Hepatocyte (in vitro differentiated cells): ENCODE measurements at regions not wholly inside any gene's neighbourhood (a gene's known extent, or its start where the extent isn't known, plus 50 kb on each side); places are given as distances from the start of the nearest gene placed in this dataset.
A peak's percentile ranks its signal among the peaks of the same experiment; 100 is the strongest.

Source experiments
- DNase-seq: peaks from one replicate; pipeline ENCODE4 v3.0.0-alpha.2; 2016; ENCODE audit warnings: low spot score
- H2AFZ ChIP-seq: fragments of 200-600 bp; sonication (generic); 2 replicates; pipeline ENCODE4 v1.6.0; 2016; ENCODE audit warnings: antibody characterized with exemption, mild to moderate bottlenecking
- H3K27ac ChIP-seq: fragments of 200-600 bp; sonication (generic); 2 replicates; pipeline ENCODE4 v1.5.1; 2016; ENCODE audit warnings: mild to moderate bottlenecking
- H3K27me3 ChIP-seq: fragments of 200-600 bp; sonication (generic); 2 replicates; pipeline ENCODE4 v1.6.1; 2016
- H3K36me3 ChIP-seq: fragments of 200-600 bp; sonication (generic); replicated peaks from 2 replicates; pipeline ENCODE4 v1.5.1; 2016; ENCODE audit warnings: low read depth; ENCODE audit not compliant: insufficient read depth
- H3K4me1 ChIP-seq: fragments of 200-600 bp; sonication (generic); 2 replicates; pipeline ENCODE4 v1.5.1; 2016; ENCODE audit warnings: mild to moderate bottlenecking, moderate library complexity; ENCODE audit not compliant: insufficient read depth
- H3K4me2 ChIP-seq: fragments of 200-600 bp; sonication (generic); 2 replicates; pipeline ENCODE4 v1.6.0; 2016
- H3K4me3 ChIP-seq: fragments of 200-600 bp; sonication (generic); 2 replicates; pipeline ENCODE4 v1.5.1; 2016; ENCODE audit warnings: mild to moderate bottlenecking
- H3K79me2 ChIP-seq: fragments of 200-600 bp; sonication (generic); 2 replicates; pipeline ENCODE4 v1.6.0; 2017; ENCODE audit warnings: mild to moderate bottlenecking
- H3K9me2 ChIP-seq: fragments of 200-600 bp; sonication (generic); replicated peaks from 2 replicates; pipeline ENCODE4 v1.6.0; 2017; ENCODE audit warnings: mild to moderate bottlenecking; ENCODE audit not compliant: insufficient read depth
- H3K9me3 ChIP-seq: fragments of 200-600 bp; sonication (generic); 2 replicates; pipeline ENCODE4 v1.5.1; 2016; ENCODE audit warnings: low read depth, mild to moderate bottlenecking
- H4K20me1 ChIP-seq: fragments of 200-600 bp; sonication (generic); 2 replicates; pipeline ENCODE4 v1.6.0; 2016; ENCODE audit warnings: mild to moderate bottlenecking; ENCODE audit not compliant: insufficient read depth, poor library complexity, severe bottlenecking
- CTCF ChIP-seq: fragments of 200-600 bp; sonication (generic); IDR thresholded peaks from 2 replicates; pipeline ENCODE4 v1.5.1; 2016; ENCODE audit warnings: antibody characterized with exemption, mild to moderate bottlenecking; ENCODE audit not compliant: poor library complexity
- EZH2 ChIP-seq: fragments of 200-600 bp; sonication (generic); IDR thresholded peaks from 2 replicates; pipeline ENCODE4 v1.6.1; 2016; ENCODE audit warnings: antibody characterized with exemption, mild to moderate bottlenecking, borderline replicate concordance
- EZH2phosphoT487 ChIP-seq: fragments of 200-600 bp; sonication (generic); IDR thresholded peaks from one replicate; pipeline ENCODE4 v1.6.1; 2018; ENCODE audit warnings: antibody characterized with exemption, mild to moderate bottlenecking, low read depth, moderate library complexity; ENCODE audit not compliant: unreplicated experiment, severe bottlenecking
- WGBS: methylation state at CpG from one replicate; pipeline ENCODE4 v1.1.6; 2016; ENCODE audit warnings: low lambda C conversion rate; ENCODE audit errors: missing lambda C conversion rate; 5-methylcytosine and 5-hydroxymethylcytosine counted together

DNA sequence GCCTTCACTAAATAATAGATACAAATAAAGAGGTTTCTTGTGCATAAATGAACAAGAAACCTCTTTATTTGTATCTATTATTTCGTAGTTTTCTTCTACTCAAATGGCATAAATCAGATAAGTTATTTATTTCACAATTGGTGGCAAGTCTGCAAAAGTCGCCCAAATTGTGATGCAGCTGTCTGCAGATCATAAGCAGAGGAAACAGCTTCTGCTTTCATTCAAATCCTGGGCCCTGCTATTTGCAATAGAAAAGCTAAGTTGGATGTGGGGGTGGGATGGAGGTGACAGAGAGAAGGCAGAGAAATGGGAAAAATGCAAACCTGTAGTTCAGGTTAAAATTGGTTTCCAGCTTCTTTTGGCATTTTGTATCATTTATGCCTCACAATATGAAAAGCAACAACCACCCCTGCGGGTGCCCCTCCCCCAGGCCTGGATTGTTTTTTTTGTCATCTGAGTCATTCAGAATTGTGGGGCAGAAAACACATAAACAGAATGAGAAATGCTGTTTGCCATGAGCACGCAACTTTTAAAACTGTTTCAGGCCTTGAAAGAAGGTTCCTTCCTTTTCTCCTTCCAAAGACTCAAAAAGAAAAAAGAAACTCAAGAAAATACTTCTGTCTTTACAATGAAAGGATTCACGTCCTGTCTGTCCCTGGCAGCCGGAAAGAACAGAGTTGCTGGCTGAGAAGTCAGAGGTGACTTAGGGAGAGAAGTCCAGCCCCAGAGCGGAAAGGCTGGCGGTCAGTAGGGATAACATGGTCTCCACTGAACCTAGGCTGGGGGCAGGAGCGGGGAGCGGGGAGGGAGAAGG lies 132.9 kb downstream of the BAMBI start:
- H3K9me3 ChIP-seq: no peaks in the 10 kb centered on the region
- peak overlapping the region; percentile 14 for H3K4me2 ChIP-seq
- H3K4me1 ChIP-seq: peaks cover 44% of the 10 kb centered on the region
- no peaks in the 10 kb centered on the region for H3K79me2 ChIP-seq
- H4K20me1 ChIP-seq: no peaks in the 10 kb centered on the region
- DNase-seq: no peak
- H2AFZ ChIP-seq: peak overlapping the region; percentile 13
- H3K27me3 ChIP-seq: no peaks in the 10 kb centered on the region
- TF ChIP-seq EZH2phosphoT487: no peak
- no peak for TF ChIP-seq CTCF
- no peak for TF ChIP-seq EZH2
- peak overlapping the region; percentile 75 for H3K27ac ChIP-seq
- WGBS: 64% methylated on average over 10 of the region's 10 CpGs
- H3K4me3 ChIP-seq: no peak overlapping the region
- no peaks in the 10 kb centered on the region for H3K36me3 ChIP-seq
- no peaks in the 10 kb centered on the region for H3K9me2 ChIP-seq

DNA sequence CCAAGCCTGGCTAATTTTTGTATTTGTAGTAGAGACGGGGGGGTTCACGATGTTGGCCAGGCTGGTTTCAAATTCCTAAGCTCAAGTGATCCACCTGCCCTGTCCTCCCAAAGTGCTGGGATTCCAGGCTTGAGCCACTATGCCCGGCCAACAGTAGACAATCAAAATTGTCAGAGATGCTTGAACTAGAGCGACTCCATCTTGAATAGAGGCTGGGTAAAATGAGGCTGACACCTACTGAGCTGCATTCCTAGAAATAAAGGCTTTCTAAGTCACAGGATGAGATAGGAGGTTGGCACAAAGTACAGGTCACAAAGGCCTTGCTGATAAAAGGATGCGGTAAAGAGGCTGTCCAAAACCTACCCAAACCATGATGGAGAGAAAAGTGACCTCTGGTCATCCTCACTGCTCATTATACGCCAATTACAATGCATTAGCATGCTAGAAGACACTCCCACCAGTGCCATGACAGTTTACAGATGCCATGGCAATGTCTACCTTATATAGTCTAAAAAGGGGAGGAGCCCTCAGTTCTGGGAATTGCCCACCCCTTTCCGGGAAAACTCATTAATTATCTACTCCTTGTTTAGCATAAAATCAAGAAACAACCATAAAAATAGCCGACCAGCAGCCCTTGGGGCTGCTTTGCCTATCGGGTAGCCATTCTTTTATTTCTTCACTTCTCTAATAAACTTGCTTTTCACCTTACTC lies 134.5 kb downstream of the BAMBI start:
- no peak overlapping the region for H3K4me2 ChIP-seq
- no peaks in the 10 kb centered on the region for H3K36me3 ChIP-seq
- WGBS: 83% methylated on average over 9 of the region's 9 CpGs
- H3K27ac ChIP-seq: no peak overlapping the region
- H3K4me1 ChIP-seq: peaks cover 33% of the 10 kb centered on the region
- no peak for TF ChIP-seq EZH2
- H3K9me3 ChIP-seq: no peaks in the 10 kb centered on the region
- no peaks in the 10 kb centered on the region for H3K27me3 ChIP-seq
- no peaks in the 10 kb centered on the region for H3K9me2 ChIP-seq
- no peaks in the 10 kb centered on the region for H4K20me1 ChIP-seq
- DNase-seq: no peak
- H3K4me3 ChIP-seq: no peak overlapping the region
- H3K79me2 ChIP-seq: no peaks in the 10 kb centered on the region
- H2AFZ ChIP-seq: no peak overlapping the region

- Histone ChIP-seq H3K36me3 (no peaks in the 10 kb centered on the region), H3K4me3 (no peak overlapping the region), H3K27ac (no peak overlapping the region), H3K79me2 (no peaks in the 10 kb centered on the region), H3K9me2 (no peaks in the 10 kb centered on the region), H3K9me3 (no peaks in the 10 kb centered on the region), H3K4me2 (no peak overlapping the region), H3K4me1 (peaks cover 24% of the 10 kb centered on the region), H2AFZ (no peak overlapping the region), H4K20me1 (no peaks in the 10 kb centered on the region), H3K27me3 (no peaks in the 10 kb centered on the region)
- no peak for DNase-seq
- TF ChIP-seq EZH2phosphoT487 (no peak), EZH2 (no peak), CTCF (no peak)
- WGBS: 78% methylated on average over 11 of the region's 11 CpGs
Measured at GRCh38 chr10:28812384-28813372, 135.4 kb downstream of the BAMBI start.
